Stimulated activated CD4-positive, alpha-beta T cell treated with anti-CD3 and anti-CD28 coated beads, Interleukin-12 subunit alpha, Interleukin-12 subunit beta, amount 100 ng/mL, for 24 hours (primary cell): ENCODE measurements at regions not wholly inside any gene's neighbourhood (a gene's known extent, or its start where the extent isn't known, plus 50 kb on each side); places are given as distances from the start of the nearest gene placed in this dataset.
"Not testable (repeated sequence)": the region's sequence is repeated elsewhere in the genome, so short reads cannot be mapped to it uniquely, and the experiment has no call there.

ENCODE experiments used
- DNase-seq, 2 experiments: peaks; one replicate each; pipeline ENCODE4 v3.0.0-alpha.2; 2020; ENCODE audit warnings: low read depth in 2 of 2

DNA sequence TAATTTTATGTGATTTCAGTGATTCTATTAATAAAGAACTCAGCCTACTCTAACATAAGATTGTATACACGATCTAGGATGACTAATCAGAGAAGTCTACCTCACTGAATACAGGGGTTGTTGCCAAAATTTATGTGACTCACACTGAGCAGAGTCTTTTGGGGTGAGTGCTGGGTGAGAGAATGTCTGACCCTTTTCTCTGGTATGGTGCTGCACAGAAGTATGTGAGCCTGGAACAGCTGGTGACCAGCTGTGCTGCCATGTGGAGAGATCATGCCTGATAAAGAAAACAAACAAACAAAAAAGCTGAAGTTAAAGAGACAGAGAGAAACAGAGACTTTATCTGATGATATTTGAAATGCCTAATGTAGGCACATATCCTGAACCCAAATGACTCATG lies 618.1 kb upstream of the GRIA3 start:
- DNase-seq, result no peak

DNA sequence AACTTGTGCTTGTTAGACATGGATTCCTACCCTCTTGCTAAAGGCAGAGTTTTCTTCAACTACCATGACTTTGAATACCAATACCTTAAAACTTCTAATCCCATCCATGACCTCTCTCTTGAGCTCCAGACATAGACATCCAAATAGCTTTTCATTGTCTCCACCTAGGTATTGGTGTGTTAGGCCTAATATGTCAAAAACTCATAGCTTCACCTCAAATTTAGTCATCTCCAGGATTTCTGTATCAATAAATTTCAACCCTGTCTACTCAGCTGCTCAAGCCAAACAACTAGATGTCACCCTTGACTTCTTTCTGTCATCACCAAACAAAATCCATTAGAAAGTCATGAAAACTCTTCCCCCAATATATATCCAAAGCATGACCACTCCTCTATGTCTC lies 617.7 kb upstream of the GRIA3 start:
- no peak for DNase-seq

DNA sequence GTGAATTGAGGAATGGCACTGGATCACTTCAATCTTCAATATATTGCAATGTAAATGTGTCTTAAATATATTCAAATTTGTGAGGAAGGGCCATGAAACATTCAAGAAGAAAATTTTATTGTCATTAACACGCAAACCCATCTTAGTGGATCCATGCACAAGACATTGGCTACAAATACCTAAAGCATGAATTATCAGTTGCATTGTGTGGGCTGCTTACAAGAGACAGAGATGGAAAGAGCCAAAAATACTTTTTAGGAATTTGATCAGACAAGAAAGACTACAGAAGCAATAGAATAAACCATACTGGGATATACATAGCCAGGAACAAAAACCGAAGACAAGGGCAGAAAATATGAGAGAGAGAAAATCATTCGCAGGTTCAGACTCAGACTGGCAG lies 616.2 kb upstream of the GRIA3 start:
- DNase-seq, result no peak

DNA sequence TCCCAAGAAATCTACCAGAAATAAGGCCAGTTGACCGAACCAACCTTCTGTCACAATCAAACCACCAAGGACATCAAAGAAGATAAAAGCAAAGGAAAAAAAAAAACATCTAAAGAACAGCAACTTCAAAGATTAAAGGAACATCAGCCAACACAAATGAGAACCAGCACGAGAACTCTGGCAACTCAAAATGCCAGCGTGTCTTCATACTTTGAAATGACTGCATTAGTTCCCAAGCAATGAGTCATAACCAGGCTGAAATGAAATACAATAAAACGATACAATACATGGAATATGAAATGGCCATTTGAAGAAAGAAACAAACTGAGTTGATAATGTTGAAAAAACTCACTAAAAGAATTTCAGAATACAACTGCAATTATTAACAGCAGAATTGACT lies 611.6 kb upstream of the GRIA3 start:
- DNase-seq, result no peak

DNA sequence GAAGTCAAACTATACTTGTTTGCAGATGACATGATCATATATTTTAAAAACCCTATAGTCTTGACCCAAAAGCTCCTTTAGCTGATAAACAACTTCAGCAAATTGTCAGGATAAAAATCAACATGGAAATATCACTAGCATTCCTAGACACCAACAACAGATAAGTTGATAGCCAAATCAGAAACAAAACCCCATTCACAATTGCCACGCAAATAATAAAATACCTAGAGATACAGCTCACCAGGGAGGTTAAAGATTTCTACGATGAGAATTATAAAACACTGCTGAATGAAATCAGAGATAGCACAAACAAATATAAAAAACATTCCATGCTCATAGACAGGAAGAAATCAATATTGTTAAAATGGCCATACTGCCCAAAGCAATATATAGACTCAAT lies 605.0 kb upstream of the GRIA3 start:
- DNase-seq, result no peak

DNA sequence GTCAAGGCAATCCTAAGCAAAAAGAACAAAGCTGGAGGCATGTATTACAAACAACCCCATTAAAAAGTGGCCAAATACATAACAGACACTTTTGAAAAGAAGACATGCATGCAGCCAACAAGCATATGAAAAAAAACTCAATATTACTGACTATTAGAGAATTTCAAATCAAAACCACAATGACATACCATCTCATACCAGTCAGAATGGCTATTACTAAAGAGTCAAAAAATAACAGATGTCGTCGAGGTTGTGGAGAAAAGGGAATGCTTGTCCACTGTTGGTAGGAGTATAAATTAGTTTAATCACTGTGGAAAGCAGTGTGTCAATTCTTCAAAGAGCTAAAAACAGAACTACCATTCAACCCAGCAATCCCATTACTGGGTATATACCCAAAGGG lies 604.6 kb upstream of the GRIA3 start:
- no peak for DNase-seq

DNA sequence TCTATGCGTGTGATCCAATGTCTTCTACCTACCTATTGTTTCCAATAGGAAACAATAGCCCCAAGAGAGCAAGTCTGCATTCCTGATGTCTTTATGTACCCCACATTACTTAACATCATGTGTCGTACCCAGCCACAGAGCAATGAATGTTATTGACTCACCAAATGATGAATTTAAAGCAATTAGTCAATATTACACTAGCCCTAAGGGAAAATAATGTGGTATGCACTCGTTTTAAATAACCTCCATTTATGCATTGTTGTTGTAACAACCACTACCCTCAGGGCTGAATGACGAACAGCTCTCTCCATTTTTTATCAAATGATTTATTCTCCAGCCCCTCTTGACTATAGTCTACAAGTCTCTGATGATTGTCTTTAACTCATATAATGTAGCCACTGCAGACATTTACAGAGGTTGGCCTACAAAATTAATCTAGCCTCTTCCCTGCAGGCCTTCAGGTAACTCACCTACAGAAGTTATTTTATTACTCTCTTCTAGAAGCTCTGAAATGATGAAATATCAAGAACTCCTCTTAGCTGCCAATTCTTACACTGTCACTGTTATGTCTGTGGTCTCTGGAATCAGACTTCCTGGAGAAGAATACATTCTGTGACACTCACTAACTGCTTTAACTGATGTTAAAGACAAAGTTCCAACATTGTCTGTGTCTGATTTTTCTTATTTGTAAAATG lies 601.7 kb upstream of the GRIA3 start:
- no peak for DNase-seq

DNA sequence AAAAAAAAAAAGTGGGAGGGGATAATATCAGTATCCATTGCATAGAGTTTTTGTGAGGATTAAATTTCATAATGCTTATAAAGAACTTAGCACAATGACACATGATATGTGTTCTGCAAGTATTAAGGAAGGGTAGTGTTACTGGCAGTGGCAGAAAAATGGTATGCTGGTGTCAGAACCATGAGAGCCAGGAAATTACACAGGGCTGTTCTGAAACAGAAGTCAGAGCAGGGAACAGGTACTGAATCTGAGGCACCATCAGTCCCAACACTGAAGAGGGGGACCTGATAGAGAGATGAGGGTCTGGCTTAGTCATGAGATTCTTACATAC lies 601.1 kb upstream of the GRIA3 start:
- DNase-seq, result no peak

DNA sequence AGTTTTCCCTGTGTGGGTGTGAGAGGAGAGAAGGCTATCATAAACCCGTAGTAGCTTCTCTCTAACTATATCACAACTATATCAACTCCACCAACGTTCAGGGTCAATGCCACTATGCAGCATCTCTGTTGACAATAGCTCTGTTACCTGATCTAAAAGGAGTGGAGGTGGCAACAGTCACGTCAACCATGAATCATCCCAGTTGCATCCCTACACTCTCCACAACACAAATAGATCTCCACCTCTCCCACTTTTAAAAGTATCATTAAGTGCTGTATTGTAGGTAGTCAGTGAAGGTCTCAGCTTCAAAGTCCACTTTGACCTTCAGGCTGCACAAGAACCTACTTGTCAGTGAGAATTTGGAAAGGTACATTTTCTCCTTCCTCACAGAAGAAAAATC lies 600.5 kb upstream of the GRIA3 start:
- DNase-seq, result no peak

DNA sequence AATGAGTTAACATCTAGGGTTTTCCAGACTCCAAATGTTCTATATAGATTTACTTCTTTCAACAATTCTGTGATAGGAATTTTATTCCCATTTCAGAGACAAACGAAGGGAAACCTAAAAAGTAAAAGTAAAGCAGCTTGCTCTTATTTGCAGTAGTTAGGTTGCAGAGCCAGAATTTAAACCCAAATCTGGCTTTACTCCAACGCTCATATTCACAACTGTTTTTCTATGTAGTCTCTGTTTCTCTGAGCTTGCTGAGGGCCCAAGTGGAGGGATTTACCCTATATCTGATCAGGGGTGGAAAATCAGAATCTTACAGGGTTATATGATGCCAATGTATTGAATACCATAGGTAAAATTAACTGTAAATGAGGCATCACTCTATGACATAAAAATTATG lies 599.1 kb upstream of the GRIA3 start:
- no peak for DNase-seq

DNA sequence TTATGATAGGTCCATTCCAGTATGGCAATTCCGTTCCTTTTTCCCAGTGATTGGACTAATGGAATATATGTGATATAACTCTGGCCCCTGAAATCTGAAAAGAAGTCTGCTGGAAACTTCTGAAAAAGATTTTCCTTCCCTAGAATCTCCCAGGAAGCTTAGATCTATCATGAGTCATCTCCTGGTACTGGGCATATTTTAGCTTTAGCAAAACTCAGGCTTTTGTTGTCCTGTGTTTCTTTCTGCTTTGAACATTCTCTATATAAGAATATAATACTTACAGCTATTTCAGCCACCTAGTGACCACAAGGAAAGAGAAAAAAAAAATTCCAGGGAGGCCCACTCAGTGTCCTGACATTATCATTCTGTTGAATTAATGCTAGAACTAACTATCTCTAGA lies 597.2 kb upstream of the GRIA3 start:
- DNase-seq, result no peak

DNA sequence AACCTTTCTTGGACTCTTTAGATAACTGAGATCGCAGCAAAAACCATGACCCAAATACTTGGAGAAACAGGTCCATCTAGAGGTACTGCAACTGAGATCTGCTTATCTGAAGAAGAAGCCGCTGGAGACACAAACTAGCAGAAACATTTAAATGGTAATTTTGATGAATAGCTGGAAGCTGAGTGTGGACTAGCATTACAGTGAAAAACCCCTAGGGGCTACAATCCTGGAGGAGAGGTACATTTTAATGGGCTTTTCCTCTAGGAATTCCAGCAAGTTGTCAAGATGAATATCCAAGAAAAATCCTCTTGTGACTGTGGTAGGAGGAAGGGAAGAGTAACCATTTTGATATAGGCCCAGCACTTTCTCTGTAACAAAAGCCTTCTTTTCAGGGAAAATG lies 592.5 kb upstream of the GRIA3 start:
- DNase-seq, result no peak

DNA sequence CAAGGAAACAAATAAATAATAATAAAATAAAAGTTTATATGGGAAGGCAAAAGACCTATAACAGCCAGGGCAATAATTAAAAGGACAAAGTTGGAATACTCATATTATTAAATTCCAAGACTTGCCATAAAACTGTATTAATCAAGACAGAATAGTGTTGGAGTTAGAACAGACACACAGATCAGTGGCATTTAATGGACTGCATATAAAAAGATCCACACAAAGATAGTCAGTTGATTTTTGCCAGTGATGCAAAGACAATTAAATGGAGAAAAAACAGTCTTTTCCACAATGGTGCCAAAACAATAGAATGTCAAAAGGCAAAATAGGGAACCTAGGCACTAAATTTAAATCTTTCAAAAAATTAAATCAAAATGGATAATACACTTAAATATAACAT lies 587.1 kb upstream of the GRIA3 start:
- DNase-seq, result no peak

DNA sequence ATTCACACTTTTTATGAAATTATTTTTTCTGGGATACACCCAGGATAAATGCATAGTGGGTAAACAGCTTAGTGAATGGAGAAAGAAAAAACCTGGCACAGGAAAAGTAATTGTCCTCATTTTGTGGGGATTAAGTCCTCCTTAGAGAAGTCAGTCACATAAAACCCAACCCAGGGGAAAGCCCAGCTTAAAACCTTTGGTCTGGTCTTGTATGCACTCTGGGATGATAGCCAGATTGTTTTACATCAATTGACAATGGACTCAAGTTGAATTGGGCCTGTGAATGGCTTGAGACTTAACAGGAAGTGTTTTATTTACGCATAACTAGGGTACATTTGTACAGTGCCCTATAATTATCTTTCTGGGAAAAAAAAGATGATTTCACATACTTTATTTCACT lies 561.3 kb upstream of the GRIA3 start:
- no peak for DNase-seq

DNA sequence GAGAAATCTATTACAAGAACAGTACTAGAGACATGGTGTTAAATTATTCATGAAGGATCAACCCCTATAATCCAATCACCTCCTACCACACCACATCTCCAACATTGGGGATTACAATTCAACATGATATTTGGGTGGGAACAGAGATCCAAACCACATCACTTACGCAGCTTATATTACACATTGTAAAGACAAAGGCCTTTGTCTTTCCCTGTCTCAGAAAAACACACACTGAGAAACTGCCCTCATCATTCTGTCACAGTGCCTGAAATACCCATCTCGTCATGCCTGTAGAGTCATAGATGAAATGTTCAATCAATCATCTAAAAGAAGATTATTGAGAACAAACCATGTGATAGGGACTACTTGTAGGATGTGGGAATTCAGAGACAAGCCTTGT lies 558.8 kb upstream of the GRIA3 start:
- no peak for DNase-seq

DNA sequence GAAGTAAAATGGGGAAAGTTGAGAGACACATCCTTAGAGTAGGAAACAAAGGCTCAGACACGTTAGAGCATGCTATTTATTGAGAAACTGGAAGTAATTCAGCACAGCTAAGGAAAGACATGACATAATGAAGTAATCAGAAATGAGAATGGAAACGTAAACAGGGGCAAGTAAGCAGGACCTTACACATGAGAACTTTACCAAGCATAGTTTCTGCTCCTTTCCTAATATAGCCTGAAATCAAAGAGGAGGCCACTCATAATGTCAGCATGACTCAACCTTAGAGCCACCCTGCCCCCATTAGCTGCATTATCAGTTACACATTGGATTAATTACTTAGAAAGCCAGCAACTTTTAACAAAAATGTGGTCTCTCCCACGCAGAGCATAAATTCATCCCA lies 558.3 kb upstream of the GRIA3 start:
- DNase-seq, result no peak

DNA sequence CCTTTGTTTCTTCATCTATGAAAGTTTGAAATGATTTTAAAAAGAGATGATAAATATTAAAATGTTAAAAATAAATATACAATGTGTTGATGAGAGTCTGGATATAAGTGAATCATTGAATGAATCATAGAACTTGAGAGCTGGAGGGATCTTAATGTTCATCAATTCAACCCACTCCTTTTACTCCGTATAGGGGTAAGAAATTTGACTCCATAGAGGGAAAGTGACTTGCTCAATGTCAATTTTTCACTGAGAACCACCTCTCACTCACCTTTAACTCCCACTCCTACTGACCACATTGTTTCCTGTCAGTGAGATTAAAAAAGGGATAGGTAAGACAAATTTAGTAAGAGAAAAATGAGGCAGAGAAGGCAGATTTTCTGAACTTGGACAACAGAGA lies 557.2 kb upstream of the GRIA3 start:
- DNase-seq, result no peak

DNA sequence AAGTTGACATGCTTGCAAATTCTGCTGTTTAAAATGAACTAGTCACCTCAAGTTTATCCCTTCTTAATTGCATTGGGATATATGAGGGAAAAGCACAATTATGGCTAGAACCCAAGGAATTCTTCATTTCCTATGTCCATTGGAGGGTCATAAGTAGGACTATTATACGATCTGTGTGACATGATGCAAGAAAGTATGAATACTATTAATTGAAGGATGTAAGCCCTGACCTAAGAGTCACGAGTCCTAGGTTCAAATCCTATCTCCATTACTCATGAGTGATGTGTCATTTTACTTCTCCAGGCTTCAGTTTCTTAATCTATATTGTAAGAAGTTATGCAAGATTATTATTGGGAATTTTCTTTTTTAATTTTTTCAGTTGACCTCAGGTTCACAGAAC lies 542.9 kb upstream of the GRIA3 start:
- DNase-seq, result no peak

DNA sequence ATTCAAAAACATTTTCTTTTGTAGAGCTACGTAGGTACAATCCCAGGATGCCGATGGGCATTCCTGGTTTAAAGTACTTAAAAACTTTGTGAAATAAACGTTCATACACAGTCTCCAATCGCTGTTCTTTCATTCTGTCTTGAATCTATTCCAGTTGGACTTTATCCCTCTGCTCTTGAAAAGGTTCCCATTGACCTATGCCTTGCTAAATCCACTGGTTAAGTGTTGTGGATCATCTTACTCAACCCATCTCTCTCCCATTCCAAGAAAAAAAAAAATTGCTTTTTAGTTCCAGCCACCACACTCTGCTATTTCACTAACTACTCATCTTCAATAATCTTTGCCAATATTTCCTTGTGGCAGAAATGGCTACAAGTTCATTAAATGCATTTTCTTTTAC lies 542.3 kb upstream of the GRIA3 start:
- DNase-seq, result no peak

DNA sequence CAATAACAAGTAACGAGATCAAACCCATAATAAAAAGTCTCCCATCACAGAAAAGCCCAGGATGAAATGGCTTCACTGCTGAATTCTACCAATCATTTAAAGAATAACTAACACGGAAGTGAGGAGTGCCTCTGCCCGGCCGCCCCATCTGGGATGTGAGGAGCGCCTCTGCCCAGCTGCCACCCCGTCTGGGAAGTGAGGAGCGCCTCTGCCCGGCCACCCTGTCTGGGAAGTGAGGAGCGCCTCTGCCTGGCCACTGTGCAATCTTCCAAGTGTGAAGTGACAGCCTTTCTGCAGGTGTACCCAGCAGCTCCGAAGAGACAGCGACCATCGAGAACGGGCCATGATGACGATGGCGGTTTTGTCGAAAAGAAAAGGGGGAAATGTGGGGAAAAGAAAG lies 528.8 kb upstream of the GRIA3 start:
- not testable (repeated sequence) for DNase-seq

DNA sequence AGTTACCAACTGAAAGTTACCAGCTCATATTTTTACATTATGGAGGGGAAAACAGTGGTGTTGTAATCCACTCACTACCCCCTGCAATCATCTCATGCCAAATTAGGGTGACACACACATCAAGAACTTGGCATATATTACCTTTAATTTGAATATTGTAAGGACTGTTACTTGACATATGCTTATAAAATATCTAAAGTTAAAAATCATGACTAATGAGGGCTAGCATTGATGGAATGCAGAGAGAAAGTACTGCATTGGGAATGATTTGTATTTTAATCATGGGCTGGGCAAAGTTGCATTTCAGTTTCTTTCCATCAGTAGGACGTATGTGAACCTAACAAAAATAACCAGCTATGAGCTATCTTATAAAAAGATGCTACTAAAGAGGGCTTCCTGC lies 517.5 kb upstream of the GRIA3 start:
- no peak for DNase-seq

DNA sequence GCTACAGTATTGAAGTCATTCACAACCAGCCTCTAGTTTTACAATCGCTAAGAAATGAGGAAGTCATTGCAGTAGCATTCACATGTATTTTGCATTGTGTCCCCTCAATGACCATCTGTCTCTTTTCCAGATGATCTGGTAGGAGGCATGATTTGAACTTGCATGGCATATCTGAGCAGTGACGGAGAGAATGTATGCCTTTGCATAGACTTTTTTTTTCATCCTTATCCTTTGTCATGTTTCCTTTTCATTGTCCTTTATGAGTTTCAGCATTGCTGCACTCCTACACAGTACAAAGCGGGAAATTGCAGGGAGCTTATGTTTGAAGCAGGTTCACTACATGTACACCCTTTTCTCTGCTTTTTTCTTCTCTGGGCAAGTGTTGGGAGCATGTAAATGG lies 516.4 kb upstream of the GRIA3 start:
- DNase-seq, result no peak

DNA sequence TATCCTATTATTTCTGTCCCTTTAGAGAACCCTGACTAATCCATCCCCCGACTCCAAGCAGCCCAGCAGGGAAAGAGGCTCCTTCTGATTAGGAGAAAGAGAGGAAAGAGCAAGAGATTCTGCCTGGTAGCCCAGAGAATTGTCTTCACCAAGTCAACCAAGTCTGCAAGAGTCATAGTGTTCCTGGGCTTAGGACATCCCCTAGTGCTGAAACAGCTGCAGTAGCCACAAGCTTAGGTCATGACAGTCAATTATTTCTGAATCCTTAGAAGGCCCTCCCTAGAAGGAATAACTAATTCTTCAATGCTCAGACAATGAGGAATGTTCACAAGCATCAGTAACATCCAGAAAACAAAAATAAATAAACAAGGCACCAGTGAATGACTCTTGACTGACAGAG lies 480.3 kb upstream of the GRIA3 start:
- DNase-seq, result no peak

DNA sequence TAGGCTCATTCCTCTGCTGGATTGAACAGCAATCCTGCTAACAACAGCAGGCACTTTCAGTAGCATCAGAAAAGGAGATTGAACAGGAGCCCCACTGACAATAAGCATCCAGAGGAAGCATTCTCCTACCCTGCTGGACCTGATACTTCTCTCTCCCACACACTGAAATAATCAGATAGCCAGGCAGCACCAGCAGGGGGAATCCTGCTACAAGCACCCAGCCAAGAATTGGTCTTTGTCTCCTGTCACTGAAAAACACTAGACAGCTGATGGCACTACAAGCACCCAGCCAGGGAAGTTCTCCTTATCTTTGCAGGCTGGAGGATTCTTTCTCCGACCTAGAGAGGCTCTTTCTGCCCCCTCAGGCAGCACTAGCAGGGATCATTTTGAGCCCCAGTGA lies 444.3 kb upstream of the GRIA3 start:
- DNase-seq, result no peak

DNA sequence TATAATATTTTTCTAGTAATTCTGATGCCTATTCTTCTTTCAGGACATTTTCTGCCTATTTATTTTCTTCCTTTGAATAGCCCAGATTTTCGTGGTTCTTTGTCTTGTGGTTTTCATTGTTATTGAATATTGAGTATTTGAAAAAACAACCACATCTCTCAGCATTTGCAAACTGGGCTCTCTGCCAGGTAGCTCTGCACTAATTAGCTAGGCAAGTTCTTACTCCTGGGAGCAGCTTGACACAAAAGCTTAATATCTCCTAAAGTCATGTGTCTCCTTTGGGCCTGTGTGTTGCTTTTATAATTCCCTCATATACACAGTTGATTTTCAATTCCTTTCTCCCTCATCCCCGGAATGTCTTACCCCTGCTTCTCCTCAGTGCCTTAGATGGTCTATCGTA lies 413.5 kb upstream of the GRIA3 start:
- no peak for DNase-seq
